NCI-H1417 treated with DMSO at 0.1 percent for 48 hours (cell line): ENCODE measurements at regions not wholly inside any gene's neighbourhood (a gene's known extent, or its start where the extent isn't known, plus 50 kb on each side); places are given as distances from the start of the nearest gene placed in this dataset.

Source experiments
- DNase-seq: peaks from one replicate; lab custom pipeline; 2025; lab: John Stamatoyannopoulos, UW

DNA sequence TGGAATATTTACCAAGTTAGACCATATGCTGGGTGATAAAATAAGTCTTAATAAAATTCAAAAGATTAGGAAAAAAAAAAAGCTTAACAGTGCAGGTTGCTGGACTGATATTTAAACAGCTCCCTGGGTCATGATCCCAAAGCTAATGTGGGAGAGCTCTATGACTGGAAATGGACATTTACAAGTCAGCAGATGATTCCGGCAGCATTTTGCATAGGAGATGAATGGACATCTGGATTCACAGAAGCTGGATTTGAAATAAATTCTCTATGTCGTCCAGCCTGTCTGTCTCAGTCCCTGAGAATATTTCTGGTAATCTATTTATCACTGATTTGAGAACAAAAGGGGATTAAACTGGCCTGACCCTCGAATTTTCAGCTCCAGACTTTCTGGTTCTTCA is 52.3 kb upstream of the KLHL25 start:
- DNase-seq = no peak

DNA sequence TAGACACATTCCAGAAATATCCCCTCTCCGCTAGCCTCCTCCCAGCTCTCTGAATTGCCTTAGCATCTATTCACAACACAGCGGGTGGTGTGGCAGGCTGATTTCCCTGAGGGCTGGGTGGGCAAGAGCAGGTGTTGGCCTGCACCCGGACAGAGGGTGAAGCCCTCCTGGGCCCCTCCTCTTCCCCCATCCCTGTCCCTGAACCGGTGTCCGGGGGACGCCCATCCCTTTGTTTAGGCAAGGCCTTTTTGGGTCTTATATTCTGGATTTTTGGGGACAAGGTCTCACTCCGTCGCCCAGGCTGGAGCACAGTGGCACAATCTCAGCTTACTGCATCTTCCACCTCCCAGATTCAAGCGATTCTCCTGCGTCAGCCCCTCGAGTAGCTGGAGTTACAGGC is 55.2 kb upstream of the KLHL25 start:
- DNase-seq = no peak

DNA sequence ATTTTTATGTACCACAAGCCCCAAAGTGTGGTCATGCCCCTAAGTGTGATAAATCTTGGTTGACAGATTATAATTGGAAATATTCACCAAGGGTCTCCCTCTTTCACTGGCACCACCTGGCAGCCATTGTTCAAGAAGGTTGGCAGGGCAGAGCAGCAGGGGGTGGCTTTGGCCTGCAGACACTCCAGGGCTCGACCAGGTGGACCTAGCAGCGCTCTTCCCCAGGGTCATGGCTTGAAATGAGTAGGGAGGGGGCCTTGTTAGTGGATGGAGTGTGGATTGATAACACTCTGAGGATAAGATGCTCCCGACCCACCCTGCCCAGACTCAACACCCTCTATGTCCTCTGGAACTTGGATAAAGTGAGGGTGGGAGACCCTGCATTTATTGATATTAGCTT is 58.2 kb upstream of the KLHL25 start:
- DNase-seq = no peak

DNA sequence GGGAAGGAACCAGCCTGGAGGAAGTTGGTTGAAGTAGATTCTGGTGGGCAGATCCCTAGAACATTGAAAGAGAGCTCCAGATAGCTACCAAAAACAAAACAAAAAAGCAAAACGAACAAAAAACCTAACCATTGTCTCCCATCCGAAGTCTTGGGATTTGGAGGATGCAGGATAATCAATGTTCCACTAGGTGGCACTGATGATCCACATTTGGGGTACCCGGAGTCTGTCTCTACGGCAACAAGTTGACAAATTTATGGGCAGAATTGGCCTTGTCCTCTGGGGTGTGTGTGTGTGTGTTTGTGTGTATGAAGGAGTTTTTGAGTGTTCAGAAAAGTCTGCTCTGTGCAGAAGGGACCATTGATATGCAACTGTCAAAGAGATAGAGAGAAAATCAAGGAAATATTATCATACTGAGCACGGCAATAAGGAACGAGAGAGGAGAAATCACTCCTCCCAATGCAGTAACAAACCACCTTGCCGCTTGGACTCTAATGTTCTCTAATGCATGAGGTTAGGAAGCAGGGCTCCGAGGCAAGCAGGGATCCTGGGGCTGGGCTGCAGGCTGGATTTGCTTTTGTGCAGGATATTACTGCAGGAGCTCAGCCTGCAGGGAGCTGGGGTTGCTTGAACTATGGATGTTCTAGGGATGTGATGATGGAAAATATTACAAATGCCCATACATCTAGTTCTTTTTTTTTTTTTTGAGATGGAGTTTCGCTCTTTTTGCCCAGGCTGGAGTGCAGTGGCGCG is 59.8 kb upstream of the KLHL25 start:
- DNase-seq = peak; percentile 46

DNA sequence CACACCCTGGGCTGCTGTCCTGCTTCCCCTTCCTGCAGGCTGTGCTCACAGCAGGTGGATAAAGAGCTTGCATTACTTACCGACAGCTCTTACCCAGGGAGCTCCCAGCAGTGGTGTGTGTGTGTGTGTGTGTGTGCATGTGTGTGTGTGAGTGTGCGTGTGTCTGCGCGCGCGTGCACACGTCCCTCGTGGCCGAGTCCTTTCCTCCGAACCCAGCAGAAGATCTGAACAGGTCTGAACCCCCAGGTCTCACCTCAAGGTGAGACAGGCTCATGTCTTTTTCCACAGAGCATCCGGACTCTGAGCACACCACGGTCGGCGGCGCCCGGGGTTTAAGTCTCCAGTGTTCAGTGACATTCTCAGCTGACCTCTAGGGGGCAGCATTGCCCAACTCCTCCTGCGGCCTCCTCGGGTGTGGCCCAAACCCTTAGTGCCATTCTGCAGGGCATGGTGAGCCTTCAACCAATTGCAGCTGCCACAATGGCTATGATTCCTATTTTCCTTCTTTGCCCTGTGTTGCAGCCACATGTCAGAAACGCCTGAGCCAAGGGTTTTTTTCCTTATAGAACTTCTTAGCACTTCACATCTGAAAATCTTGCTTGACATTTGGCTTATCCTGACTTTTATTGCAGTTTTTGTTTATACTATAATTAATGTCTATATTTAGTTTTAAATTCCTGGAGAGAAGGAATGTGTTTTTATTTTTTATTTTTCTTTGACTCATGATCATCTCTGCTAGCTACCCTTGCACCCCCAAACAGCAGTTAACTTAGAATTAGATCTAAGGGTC is 64.1 kb upstream of the KLHL25 start:
- DNase-seq = peak; percentile 32

DNA sequence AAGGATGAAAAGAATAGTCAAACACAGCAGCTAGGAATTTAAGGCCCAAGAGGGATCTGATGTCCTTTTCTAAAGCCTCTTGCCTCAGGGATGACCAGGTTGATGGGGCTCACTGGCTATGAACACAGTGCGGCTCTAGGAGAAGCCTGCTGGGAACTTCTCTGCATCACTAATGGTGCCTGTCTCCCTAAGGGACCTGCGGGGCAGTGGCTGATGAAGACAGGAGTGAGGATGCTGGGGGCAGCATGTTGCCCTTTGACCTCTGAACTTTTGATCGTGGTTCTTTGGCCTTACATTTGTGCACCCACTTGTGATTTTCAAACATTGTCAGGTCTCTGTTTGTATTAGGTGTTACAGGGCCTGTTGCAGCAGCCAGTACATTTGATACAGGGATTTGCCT is 64.9 kb upstream of the KLHL25 start:
- no peak for DNase-seq

DNA sequence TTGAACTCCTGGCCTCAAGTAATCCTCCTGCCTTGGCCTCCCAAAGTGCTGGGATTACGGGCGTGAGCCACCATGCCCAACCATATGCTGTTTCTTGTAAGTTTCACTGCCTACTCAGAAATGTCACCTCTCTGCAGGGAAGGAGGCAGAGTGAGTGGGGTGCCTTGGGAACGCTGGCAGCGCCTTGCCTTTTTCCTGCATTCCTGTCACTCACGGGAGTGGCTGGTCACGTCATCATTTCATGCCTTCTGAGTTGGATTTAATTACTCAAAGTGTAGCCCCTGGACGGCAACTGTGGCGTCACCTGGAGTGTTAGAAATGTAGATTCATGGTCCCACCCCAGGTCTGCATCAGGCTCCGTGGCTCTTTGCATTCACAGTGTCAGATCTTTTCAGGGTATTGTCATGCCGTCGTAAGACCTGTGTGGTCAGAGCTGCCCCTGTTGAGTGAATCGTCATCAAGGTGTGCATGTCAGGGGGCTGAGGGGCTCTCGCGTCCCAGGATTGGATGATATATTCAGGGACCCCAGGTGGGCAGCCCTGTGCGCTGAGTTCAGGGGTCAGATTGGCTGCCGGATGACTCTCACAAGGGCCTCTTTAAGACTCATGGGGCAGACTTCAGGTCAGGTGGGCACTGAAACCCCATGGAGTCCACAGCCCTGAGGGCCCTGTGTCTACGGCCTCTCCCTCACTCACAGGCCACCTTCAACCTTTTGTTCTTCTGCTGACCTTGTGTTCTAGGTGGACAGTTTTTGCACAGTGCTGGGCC is 65.9 kb upstream of the KLHL25 start:
- DNase-seq = no peak

DNA sequence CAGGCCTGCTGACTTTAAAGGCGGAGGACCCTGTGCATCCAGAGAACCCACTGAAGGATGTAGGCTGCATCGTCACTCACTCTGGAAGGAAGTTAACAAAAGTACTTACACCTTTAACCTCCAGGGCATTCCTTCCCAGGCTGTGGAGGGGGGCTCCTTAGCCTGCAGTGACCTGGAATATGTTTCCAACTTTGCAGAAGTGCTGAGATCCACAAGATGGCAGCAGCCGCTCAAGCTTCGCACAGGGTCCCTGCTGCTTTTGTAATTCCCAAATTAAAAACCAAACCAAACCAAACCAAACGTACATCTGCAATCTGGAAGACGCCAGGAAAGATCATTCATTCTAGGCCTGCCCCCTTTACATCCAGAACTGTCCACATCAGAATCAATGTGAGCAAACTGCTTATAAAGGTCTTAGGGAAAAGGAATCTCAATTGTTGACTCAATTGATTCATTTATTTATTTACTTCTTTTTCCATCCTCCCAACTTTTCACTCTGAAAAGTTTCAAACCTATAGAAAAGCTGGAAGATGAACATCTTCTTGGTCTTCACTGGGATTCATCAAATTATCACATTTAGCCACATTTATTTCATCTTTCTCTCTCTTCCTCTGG is 70.5 kb upstream of the KLHL25 start:
- no peak for DNase-seq

DNA sequence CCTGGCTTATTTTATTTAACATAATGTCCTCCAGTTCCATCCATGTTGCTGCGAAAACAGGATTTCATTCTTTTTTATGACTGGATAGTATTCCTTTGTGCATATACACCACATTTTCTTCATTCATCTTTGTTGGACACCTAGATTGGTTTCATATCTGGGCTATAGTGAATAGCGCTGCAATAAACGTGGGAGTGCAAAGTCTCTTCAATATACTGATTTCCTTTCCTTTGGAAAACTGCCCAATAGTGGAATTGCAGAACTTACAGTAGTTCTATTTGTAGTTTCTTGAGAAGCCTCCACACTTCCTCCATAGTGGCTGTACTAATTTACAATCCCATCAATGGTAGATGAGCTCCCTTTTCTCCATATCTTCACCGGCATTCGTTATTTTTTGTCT is 72.5 kb upstream of the KLHL25 start:
- no peak for DNase-seq

DNA sequence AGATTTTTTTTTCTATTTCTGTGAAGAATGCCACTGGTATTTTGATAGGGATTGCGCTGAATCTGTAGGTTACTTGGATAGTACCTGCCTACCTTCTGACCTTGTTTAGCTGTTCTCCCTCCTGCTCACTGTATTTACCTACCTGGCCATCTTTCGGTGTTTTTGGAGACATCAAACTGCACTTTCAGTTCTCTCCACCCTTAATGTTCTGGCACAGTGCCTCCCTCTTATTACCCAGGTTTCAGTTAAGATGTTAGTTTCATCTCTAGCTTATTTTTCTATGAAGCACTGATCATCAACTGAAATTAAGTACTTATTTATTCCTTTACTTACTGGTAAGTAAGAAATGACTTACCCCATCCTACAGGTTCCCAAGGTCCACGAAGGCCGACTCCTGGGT is 74.4 kb upstream of the KLHL25 start:
- no peak for DNase-seq

DNA sequence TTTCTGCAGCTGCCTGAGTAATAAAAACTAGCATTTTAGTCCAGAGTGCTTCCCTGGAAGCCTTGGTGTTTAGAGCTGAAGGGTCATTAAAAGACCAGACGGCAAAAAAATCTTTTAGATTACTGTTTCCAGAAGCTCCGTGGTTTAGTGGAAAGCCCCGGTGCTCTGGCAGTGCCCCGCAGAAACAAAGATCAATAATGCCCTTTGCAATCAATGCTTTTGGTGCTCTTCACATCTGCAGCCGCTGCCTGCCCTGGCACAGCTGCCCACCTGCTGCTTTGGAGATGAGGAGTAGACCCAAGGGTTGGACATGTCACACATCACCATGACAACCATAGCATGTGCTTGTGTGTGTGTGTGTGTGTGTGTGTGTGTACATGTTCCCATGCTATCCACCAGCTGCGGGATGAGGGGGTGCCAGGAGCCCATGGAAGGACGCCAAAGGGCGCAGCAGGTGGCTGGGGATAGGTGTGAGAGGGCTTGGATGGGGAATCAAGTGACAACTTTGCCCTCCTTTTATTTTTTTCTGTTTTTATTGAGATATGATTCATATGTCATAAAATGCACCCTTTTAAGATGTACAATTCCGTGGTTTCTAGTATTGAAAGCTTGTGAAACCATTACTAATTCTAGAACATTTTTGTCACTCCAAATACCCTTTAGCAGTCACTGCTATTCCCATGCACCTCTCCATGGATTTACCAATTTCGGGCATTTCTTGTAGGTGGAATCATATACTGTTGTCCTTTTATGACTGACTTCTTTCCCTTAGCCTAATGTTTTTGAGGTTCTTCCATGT is 75.7 kb upstream of the KLHL25 start:
- DNase-seq = no peak

DNA sequence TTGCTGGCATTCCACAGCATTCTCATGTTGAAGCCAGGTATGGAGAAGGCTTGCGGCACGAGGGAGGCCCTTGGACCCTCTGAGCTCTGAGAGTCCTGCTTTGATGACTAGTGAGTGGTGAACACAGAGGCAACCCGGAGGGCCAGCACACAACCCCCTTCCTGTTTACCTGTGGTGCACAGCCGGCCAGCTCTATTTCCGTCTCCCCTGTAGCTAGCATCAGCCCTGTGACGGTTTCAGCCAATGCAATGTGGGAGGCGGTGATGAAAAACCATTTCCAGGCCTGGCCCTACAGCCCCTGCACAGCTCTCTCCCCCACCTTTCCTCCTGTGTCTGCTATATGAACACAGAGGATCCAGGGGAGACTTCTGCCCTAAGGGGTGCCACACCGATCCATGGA is 76.8 kb upstream of the KLHL25 start:
- DNase-seq = no peak

DNA sequence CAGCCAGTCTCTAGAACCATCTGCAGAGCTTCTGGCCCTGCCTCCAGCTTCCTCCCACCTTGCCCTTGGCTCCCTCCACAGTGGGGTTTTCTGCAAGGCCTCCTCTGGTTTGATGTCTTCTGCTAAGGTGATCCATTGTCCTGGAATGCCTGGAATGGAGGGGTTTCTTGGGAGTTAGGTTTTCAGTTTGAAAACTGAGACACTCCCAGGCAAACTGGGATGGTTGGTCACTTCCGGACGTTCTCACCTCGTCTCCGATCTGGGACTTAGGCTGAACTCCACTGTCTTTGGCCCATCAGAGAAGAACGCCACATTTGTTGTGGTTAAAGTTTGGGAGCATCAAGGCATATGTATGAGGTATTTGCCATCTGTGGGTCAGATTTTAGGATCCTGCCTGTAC is 77.4 kb upstream of the KLHL25 start:
- DNase-seq = no peak

DNA sequence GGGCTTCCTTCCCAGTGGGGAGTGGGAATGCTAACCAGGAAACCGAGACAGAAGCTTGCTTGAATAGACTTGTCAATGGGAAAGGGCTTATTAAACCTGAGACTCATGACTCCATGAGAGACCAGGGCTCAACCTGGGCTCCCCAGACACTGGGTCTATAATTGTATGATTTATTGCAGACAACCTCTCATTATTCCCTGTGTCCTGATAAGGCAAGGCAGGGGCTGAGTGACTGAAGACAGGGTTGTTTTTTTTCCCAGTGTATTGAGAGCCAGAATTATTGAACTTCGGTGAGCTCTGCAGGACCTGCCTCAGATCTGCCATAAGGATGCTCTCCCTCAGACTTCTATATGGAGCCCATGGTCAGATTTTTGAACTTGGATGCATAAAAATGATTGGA is 79.5 kb upstream of the KLHL25 start:
- peak; percentile 8 for DNase-seq

DNA sequence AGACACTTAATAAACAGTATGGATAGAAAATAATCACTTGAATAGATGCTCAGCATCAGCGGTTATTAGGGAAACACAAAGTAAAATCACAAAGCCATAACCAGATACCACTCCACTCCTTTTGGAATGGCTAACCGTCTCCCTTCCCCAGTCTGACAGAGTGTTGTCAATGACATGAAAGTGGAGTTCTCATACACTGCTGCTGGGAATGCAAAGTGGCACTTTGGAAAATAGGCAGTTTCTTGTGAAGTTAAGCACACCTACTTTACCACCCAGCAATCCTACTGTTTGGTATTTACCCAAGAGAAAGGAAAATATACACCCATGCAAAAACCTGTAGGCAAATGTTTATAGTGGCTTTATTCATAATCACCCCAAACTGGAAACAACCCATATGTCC is 81.0 kb upstream of the KLHL25 start:
- no peak for DNase-seq

DNA sequence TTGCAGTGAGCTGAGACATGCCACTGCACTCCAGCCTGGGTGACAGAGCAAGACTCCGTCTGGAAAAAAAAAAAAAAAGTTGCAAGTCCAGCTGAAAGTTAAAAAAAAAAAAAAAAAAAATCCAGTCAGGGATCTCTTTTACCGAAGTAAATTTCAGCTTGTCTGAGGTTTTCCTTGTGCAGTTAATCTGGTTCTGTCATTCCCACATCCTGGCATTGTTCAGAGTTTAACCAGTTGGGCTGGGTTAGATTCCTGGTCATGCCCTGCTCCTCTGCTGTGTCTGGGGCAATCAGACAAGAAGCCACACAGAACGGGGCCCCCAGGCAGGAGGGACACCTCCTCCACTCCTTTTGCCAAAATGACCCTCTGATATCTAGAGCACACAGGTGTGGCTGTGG is 84.1 kb upstream of the KLHL25 start:
- DNase-seq = no peak

DNA sequence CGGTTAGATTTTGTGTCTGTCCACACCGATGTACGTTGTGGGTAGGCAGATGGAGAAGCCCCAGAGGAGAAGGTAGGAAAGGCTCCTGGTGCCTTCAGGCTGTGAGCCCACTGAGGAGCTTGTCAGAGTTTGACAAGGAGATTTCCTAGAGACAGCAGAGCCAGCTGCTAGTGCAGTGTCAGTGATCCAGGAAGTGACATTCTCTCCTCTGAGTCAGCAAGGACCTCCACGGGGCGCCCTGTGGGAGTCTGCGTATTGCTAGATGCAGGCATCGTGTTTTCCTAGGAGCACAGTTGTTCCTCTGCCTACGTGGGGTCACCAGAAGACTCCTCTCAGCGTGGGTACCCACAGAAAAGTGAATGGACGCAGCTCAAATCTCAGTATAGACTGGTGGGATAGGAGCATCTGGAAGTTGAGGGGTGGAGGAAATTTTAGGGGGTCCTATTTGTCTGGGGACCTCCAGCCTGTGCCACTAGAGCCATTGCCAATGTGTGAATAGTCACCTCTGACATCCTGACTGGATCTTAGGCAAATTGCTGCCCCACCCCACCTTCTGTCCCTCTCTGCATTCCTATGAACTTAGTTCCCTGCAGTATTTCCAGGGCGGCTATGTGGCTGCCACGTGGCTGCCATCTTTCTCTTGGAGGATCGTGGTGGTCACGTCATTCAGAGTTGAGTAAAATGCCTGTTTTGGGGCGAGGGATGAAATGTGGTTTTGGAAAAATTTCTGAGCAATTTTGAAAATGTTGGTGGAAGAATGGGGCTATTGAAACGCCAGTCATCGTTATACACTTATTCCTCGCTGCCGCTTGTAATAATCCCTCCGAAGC is 84.8 kb upstream of the KLHL25 start:
- no peak for DNase-seq

DNA sequence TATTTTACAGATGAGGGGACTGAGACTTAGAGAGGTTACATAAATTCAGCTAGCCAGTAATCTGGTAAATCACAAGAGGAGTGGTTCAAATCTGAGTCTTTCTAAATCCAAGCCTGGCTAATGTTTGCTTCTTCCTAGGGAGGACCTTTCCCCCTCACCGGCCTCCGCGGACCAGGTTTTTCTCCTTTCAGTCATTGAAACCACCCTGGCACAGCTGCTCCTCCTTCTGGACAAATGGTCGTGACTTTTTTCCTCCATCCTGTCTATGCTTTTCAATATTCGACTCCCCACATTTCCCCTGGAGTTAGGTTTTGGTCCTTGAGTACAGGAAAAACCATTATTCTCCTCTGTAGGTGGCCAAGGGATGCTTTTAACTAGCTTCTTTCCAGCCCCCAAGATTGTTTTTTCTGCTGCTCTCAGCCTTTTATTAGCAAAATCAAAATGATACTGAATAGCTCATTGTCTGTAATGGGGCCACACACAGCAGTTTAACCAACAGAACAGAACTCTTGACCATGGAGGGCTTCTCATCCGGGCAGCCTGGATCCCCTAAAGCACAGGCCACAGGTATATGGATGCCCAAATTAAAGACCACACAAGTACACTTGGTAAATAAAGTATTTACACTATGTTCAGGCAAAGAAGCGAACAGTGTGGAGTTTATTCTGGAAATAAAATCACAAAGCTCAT is 85.9 kb upstream of the KLHL25 start:
- DNase-seq = no peak

DNA sequence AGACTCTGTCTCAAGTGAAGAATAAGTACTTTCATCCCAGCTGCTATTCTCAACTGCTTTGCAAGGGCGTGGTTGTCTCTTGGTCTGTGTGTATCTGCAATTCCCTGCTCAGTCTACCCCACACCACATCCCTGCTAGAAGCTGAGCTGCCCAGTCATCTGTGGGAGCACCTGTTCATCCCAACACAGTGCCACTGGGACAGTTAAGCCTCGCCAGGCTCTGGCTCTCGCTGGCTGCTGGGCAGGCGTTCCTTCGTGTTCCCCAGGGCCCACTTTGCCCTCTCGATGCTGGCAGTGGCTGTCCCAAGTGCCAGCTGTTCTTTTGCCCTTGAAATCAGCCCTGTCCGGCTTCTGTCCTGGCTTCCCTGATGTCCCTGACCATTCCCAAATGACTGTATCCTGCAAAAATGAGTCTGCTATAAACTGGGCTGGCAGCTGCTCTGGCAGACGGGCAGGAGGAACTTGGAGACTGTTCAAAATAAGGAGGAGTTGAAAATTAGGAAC is 91.6 kb upstream of the KLHL25 start:
- DNase-seq = no peak
